ENCODE measurements at regions not wholly inside any gene's neighbourhood (a gene's known extent, or its start where the extent isn't known, plus 50 kb on each side); places are given as distances from the start of the nearest gene placed in this dataset.

DNA sequence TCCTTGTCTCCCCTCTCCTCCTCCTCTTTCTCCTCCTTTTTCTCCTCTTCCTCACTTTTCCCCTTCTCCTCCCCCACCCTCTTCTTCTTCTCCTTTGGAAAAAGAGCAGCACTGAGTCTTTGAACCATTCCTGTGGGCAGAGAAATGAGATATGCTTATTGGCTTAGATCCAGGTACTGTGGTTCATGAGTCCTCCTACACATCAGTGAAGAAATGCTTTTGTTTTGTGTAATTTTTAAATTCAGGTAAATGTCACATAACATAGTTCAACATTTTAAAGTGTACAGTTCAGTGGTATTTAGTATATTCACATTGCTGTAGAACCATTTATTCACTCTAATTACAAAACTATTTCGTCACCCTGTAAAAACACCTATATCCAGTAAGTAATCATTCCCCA is 402.1 kb downstream of the AACS start:
- H3K27me3 ChIP-seq (ENCODE audit: control insufficient read depth, insufficient read depth, low read length): no peaks in the 10 kb centered on the region
- H3K4me1 ChIP-seq (ENCODE audit: control insufficient read depth, insufficient read depth, low read length): peaks cover 10% of the 10 kb centered on the region
- H3K27ac ChIP-seq (ENCODE audit: low read depth, low read length): no peak overlapping the region
- WGBS (ENCODE audit: insufficient coverage): no CpG with 5 or more reads among the region's 1 CpG
- H3K9me3 ChIP-seq (ENCODE audit: control insufficient read depth, insufficient read depth, low read length): peaks cover 3% of the 10 kb centered on the region
- no peak for DNase-seq (ENCODE audit: low read depth in 4 of 6, low spot score in 6 of 6)
- no peaks in the 10 kb centered on the region for H3K36me3 ChIP-seq (ENCODE audit: control insufficient read depth, insufficient read depth, low read length)
- H3K4me3 ChIP-seq (ENCODE audit: low read depth, low read length): no peak overlapping the region

DNA sequence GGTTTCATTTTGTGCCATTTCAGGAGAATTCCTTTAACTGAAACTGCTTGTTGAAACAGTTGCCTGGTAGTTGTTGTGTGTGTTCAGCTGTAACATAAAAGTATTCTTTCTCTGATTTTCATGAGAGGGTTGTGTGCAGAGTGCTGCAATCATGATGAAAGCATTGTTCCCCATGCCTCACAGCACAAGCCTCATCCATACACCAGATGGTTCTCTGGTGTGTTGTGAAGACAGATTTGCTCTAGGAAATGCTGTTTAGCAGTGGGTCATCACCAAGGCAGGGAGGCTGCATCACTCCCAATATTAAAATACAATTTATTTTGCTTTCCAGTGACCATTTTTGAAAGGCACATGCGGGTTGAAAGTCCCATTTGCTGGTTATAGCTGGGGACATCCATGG is 404.4 kb downstream of the AACS start:
- Histone ChIP-seq H3K27ac (ENCODE audit: low read depth, low read length) (no peak overlapping the region), H3K4me3 (ENCODE audit: low read depth, low read length) (no peak overlapping the region), H3K4me1 (ENCODE audit: control insufficient read depth, insufficient read depth, low read length) (peaks cover 10% of the 10 kb centered on the region), H3K9me3 (ENCODE audit: control insufficient read depth, insufficient read depth, low read length) (peaks cover 3% of the 10 kb centered on the region), H3K36me3 (ENCODE audit: control insufficient read depth, insufficient read depth, low read length) (no peaks in the 10 kb centered on the region), H3K27me3 (ENCODE audit: control insufficient read depth, insufficient read depth, low read length) (no peaks in the 10 kb centered on the region)
- peak in 1 of 6 donors; percentile 54 for DNase-seq (ENCODE audit: low read depth in 4 of 6, low spot score in 6 of 6)
- 100% methylated on average over 1 of the region's 1 CpG for WGBS (ENCODE audit: insufficient coverage)

DNA sequence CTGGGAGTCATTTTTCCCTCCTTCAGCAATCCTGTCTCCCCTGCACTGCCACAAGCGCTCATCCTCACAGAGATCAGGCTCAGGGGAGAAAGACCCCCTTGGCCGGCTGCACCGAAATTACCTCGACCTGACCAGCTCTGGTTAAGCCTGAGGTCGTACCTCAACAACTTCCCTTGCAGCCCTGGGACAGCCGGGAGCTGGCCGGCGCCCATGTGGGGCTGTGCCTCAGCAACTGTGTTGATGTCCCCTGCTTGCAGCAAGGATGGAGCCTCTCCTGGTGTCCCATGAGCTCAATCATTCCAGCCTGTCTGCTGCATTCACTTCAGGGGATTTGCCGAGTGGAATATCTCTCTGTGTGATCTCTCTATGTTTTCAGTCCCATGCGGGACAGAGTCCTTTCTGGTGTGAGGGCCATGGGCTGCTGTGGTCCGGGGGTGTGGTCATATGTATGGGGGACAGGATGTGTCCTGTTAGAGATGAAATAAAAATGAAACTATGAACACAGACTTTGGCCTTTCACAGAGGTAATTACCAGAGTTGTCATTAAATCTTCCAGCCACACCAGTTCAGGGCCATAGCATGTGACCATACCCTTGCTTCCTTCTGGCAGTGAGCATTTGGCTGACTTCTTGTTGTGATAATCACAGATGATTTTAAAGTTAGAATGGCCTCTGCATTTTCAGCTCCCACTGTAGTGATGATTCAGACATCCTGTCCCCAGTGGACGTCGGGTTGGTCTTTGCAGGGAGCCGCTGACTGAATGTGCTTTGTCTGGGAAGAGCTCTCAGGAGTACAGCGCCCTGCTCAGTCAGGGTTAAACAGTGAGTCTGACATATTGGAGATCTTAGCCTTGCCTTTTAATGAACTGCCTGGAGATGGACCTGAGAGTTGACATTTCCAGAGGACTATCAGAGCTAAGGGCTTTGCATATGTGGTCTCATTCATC is 405.9 kb downstream of the AACS start:
- Histone ChIP-seq H3K36me3 (ENCODE audit: control insufficient read depth, insufficient read depth, low read length) (no peaks in the 10 kb centered on the region), H3K4me3 (ENCODE audit: low read depth, low read length) (no peak overlapping the region), H3K27ac (ENCODE audit: low read depth, low read length) (no peak overlapping the region), H3K4me1 (ENCODE audit: control insufficient read depth, insufficient read depth, low read length) (peaks cover 10% of the 10 kb centered on the region), H3K27me3 (ENCODE audit: control insufficient read depth, insufficient read depth, low read length) (no peaks in the 10 kb centered on the region), H3K9me3 (ENCODE audit: control insufficient read depth, insufficient read depth, low read length) (peaks cover 3% of the 10 kb centered on the region)
- no peak for DNase-seq (ENCODE audit: low read depth in 4 of 6, low spot score in 6 of 6)
- 82% methylated on average over 14 of the region's 15 CpGs for WGBS (ENCODE audit: insufficient coverage)

DNA sequence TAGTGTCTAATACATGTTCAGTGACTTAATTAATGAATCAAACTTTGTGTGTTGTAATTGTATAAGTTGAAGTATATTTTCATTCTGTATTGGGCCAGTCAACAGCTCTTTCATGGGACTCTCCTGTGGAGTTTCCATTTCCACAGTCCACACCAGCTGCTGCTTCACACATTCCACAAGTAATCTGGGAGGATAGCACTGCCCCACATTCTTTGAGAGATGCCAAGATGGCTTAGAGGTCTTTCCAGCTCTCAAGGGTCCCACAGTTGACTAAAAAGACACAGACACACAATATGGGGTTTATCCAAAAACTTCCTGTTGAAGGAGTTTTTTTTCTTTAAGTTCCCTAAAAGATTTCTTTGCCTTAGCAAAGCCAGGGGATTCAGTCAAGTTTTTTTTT is 408.3 kb downstream of the AACS start:
- Histone ChIP-seq H3K9me3 (ENCODE audit: control insufficient read depth, insufficient read depth, low read length) (peaks cover 3% of the 10 kb centered on the region), H3K27ac (ENCODE audit: low read depth, low read length) (no peak overlapping the region), H3K4me1 (ENCODE audit: control insufficient read depth, insufficient read depth, low read length) (peaks cover 10% of the 10 kb centered on the region), H3K36me3 (ENCODE audit: control insufficient read depth, insufficient read depth, low read length) (no peaks in the 10 kb centered on the region), H3K27me3 (ENCODE audit: control insufficient read depth, insufficient read depth, low read length) (no peaks in the 10 kb centered on the region), H3K4me3 (ENCODE audit: low read depth, low read length) (no peak overlapping the region)
- no peak for DNase-seq (ENCODE audit: low read depth in 4 of 6, low spot score in 6 of 6)

DNA sequence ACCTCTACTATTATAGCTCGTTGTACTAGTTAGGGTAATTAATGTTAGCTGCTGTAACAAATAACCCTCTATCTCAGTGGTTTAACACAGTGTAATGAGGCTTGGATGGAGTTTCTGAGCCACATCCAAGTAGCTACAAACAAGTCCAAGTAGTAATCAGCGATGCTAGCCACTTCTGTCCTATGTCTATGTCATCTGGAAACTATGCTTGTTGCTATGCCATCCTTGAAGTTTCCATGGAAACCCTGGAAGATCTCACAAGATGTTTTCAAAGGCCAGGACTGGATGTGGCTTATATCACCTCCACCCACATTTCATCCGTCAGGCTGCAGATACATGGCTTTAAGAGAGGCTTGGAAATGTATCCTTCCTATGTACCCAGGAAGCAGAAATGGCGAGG is 422.1 kb downstream of the AACS start:
- 43% methylated on average over 1 of the region's 4 CpGs for WGBS (ENCODE audit: insufficient coverage)
- no peak overlapping the region for H3K27ac ChIP-seq (ENCODE audit: low read depth, low read length)

DNA sequence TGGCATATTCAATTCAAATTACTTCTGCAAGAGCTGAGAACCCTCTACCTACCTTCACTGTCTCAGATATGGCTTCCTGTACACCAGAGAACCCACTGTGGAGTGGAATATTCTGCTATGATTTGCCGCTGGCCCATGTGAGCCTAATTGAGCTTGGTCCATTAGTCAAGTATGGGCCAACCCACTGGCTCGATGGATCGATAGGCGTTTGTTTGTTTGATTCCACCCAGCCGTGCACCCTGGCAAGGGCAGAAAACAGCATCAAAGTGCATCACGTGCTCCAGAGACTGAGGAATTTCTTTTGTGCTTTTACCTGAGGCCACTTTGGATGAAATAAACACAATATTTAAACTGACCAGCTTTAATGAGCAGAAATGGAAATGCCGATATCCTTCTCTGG is 426.3 kb downstream of the AACS start:
- Histone ChIP-seq H3K27me3 (ENCODE audit: control insufficient read depth, insufficient read depth, low read length) (no peaks in the 10 kb centered on the region), H3K4me1 (ENCODE audit: control insufficient read depth, insufficient read depth, low read length) (no peaks in the 10 kb centered on the region), H3K27ac (ENCODE audit: low read depth, low read length) (no peak overlapping the region), H3K36me3 (ENCODE audit: control insufficient read depth, insufficient read depth, low read length) (peaks cover 3% of the 10 kb centered on the region), H3K9me3 (ENCODE audit: control insufficient read depth, insufficient read depth, low read length) (no peaks in the 10 kb centered on the region), H3K4me3 (ENCODE audit: low read depth, low read length) (no peak overlapping the region)
- 93% methylated on average over 7 of the region's 7 CpGs for WGBS (ENCODE audit: insufficient coverage)
- no peak for DNase-seq (ENCODE audit: low read depth in 4 of 6, low spot score in 6 of 6)

More for the DNA sequence above, 422.1 kb downstream of the AACS start:
- no peaks in the 10 kb centered on the region for H3K9me3 ChIP-seq (ENCODE audit: control insufficient read depth, insufficient read depth, low read length)
- no peaks in the 10 kb centered on the region for H3K27me3 ChIP-seq (ENCODE audit: control insufficient read depth, insufficient read depth, low read length)
- peaks cover under 1% of the 10 kb centered on the region for H3K36me3 ChIP-seq (ENCODE audit: control insufficient read depth, insufficient read depth, low read length)
- peak in 4 of 6 donors; percentile 35 to 75 (median 56) for DNase-seq (ENCODE audit: low read depth in 4 of 6, low spot score in 6 of 6)
- no peaks in the 10 kb centered on the region for H3K4me1 ChIP-seq (ENCODE audit: control insufficient read depth, insufficient read depth, low read length)
- no peak overlapping the region for H3K4me3 ChIP-seq (ENCODE audit: low read depth, low read length)

DNA sequence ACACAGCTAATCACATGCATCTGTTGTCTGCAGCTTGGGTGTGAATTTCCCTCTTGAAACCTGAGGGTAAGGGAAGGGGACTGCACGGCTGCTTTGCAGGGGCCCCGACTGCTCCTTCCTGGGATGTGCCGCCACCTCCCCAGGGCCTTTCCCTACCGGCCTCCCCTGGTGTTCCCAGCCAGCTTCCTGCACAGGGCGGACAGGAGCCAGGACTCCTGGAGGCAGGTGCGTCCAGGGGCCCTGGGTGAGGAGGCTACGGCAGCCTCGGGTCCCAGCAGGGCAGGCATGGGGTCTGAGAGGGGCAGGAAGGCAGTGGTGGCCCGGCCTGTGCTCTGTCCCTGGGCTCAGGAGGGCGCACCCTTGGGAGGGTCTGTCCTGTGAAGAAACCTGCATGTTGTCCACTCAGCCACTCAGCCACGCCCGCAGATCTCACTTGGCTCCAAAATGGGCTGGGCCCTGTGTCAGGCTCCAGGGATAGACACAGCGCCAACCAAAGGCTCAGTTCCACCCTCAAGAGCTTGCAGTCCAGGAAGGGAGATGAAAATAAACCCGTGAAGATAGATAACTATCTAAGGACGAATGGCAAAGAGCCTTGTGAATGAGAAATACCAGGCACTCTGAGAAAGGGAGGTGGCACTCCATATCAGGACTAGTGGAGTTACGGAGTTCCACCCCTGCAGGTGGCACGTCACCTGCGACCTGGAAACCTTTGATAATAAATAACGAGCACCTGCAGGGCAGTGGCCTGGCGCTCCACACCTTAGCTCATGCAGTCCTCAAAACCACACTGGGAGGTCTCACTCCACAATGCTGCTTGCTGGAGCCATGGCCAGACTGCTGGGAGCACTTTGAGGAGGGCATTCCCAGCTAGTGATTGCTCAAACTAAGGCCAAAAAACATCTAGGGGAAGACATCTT is 427.4 kb downstream of the AACS start:
- Histone ChIP-seq H3K27ac (ENCODE audit: low read depth, low read length) (no peak overlapping the region), H3K4me3 (ENCODE audit: low read depth, low read length) (no peak overlapping the region)
- 97% methylated on average over 20 of the region's 20 CpGs for WGBS (ENCODE audit: insufficient coverage)

DNA sequence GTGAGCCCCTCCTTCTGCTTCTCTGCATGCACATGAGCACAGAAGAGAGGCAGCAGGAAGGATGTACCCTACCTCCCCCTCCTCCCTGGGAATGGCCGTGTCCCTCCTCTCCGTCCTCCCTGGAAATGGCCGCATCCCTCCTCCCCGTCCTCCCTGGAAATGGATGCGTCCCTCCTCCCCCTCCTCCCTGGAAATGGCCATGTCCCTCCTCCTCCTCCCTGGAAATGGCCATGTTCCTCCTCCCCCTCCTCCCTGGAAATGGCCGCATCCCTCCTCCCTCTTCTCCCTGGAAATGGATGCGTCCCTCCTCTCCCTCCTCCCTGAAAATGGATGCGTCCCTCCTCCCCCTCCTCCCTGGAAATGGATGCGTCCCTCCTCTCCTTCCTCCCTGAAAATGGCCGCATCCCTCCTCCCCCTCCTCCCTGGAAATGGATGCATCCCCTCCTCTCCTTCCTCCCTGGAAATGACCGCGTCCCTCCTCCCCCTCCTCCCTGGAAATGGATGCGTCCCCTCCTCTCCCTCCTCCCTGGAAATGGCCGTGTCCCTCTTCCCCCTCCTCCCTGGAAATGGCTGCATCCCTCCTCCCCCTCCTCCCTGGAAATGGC is 428.6 kb downstream of the AACS start:
- no peak overlapping the region for H3K4me3 ChIP-seq (ENCODE audit: low read depth, low read length)
- H3K27me3 ChIP-seq (ENCODE audit: control insufficient read depth, insufficient read depth, low read length): no peaks in the 10 kb centered on the region
- no peaks in the 10 kb centered on the region for H3K9me3 ChIP-seq (ENCODE audit: control insufficient read depth, insufficient read depth, low read length)
- peaks cover 3% of the 10 kb centered on the region for H3K36me3 ChIP-seq (ENCODE audit: control insufficient read depth, insufficient read depth, low read length)
- H3K27ac ChIP-seq (ENCODE audit: low read depth, low read length): no peak overlapping the region
- H3K4me1 ChIP-seq (ENCODE audit: control insufficient read depth, insufficient read depth, low read length): no peaks in the 10 kb centered on the region
- WGBS (ENCODE audit: insufficient coverage): 96% methylated on average over 10 of the region's 14 CpGs
- DNase-seq (ENCODE audit: low read depth in 4 of 6, low spot score in 6 of 6): no peak

More for the DNA sequence above, 427.4 kb downstream of the AACS start:
- H3K27me3 ChIP-seq (ENCODE audit: control insufficient read depth, insufficient read depth, low read length): no peaks in the 10 kb centered on the region
- peaks cover 3% of the 10 kb centered on the region for H3K36me3 ChIP-seq (ENCODE audit: control insufficient read depth, insufficient read depth, low read length)
- no peaks in the 10 kb centered on the region for H3K9me3 ChIP-seq (ENCODE audit: control insufficient read depth, insufficient read depth, low read length)
- no peaks in the 10 kb centered on the region for H3K4me1 ChIP-seq (ENCODE audit: control insufficient read depth, insufficient read depth, low read length)
- DNase-seq (ENCODE audit: low read depth in 4 of 6, low spot score in 6 of 6): no peak

DNA sequence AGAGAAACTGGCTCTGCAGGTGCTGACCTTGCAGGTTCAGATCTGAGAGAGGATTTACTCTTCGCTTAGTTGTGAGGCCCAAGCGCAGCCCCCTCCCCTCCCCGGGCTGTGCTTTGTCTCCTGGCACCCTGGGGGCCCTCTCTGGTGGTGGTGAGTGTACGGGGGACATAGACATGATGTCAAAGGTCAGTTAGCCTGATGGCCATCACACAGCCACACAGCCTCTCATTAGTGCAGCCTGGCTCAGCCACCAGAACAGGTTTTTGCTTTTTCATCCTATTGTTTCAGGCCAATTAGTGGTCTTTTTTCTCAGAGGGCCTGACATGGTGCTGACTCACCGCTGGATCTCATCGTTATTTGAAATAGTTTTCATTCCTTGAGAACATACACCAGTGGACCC is 437.9 kb downstream of the AACS start:
- no peak overlapping the region for H3K27ac ChIP-seq (ENCODE audit: low read depth, low read length)
- DNase-seq (ENCODE audit: low read depth in 4 of 6, low spot score in 6 of 6): no peak
- H3K36me3 ChIP-seq (ENCODE audit: control insufficient read depth, insufficient read depth, low read length): no peaks in the 10 kb centered on the region
- no peaks in the 10 kb centered on the region for H3K4me1 ChIP-seq (ENCODE audit: control insufficient read depth, insufficient read depth, low read length)
- 80% methylated on average over 2 of the region's 6 CpGs for whole genome bisulfite sequencing (ENCODE audit: insufficient coverage)
- H3K4me3 ChIP-seq (ENCODE audit: low read depth, low read length): no peak overlapping the region
- no peaks in the 10 kb centered on the region for H3K27me3 ChIP-seq (ENCODE audit: control insufficient read depth, insufficient read depth, low read length)
- no peaks in the 10 kb centered on the region for H3K9me3 ChIP-seq (ENCODE audit: control insufficient read depth, insufficient read depth, low read length)

All from spinal cord (tissue), 9 donors.